Urinary bladder (tissue), 3 donors: ENCODE measurements at regions not wholly inside any gene's neighbourhood (a gene's known extent, or its start where the extent isn't known, plus 50 kb on each side); places are given as distances from the start of the nearest gene placed in this dataset.

ENCODE experiments used
- DNase-seq: peaks from one replicate; pipeline ENCODE4 v3.0.0-alpha.2; 2015; ENCODE audit errors: extremely low spot score
- H3K27ac ChIP-seq: one replicate; pipeline ENCODE4 v1.5.1; 2013; ENCODE audit warnings: low read depth, mild to moderate bottlenecking, moderate library complexity
- H3K36me3 ChIP-seq: one replicate; pipeline ENCODE4 v1.6.1; 2013; ENCODE audit warnings: mild to moderate bottlenecking, moderate library complexity; ENCODE audit not compliant: insufficient read depth
- H3K4me1 ChIP-seq: one replicate; pipeline ENCODE4 v1.6.1; 2013; ENCODE audit warnings: mild to moderate bottlenecking, moderate library complexity; ENCODE audit not compliant: insufficient read depth
- H3K4me3 ChIP-seq: one replicate; pipeline ENCODE4 v1.5.1; 2013; ENCODE audit warnings: low read depth, low read length
- WGBS: extraction: QIAGEN DNeasy Blood & Tissue Kit; methylation state at CpG from one replicate; pipeline ENCODE4 v1.1.7; 2013; 5-methylcytosine and 5-hydroxymethylcytosine counted together
- donor health status: healthy with polysubstance abuse.
- donor health status: healthy.

DNA sequence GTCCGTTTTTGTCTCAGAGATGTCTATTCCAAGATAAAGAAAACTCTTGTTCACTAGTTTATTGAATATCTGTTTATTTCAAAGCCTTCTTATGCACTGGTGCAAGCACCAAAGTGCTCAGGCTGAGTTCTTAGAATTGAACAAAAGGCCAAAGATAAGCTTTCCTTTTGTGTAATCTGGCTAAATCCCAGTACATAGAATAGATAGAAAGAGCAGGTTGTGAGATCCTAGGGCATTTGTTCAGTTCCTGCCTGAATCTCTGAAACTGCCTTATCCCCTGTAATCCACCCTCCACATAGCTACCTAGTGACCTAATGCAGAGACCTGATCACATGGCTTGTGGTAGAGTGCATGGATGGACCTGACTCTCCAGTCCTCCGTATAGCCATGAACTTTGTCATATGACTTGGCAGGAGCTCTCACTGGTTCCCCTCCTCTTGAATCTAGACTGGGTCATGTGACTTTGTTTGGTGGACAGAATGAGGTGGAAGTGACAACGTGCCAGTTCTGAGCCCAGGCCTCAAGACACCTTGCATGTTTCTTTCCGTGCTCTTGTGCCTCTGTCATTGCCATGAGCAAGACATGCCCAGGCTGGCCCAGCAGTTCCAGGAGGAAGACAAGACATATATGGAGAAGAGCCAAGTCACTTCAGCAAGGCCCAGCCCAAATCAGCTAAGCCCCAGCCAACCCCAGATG, 139.3 kb upstream of the SHB start:
- 83% methylated on average over 4 of the region's 4 CpGs for WGBS
- H3K36me3 ChIP-seq: no peaks in the 10 kb centered on the region
- no peak for DNase-seq
- H3K4me1 ChIP-seq: no peaks in the 10 kb centered on the region
- no peak overlapping the region for H3K27ac ChIP-seq
- H3K4me3 ChIP-seq: no peak overlapping the region

DNA sequence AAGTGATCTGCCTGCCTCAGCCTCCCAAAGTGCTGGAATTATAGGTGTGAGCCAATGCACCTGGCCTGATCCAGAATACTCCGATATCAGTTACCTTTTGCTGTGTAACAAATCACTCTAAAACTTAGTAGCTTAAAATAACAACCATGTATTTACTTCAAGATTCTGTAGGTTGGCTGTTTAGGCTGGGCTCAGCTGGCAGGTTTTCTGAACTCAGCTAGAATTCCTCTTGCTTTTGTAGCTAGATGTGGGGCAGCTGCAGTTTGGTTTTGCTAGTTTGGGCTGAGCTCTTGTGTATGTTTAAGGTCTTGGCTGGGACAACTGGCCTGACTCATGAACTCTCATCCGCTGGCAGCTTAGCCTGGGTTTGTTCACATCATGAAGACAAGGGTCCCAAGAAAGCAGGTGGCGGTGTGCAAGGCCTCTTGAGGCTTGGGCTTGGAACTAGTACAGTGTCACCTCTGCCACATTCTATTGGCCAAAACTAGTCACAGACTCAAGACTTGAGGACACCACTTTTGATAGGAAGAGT, 138.3 kb upstream of the SHB start:
- DNase-seq: no peak
- WGBS: 81% methylated on average over 3 of the region's 3 CpGs
- no peaks in the 10 kb centered on the region for H3K4me1 ChIP-seq
- H3K36me3 ChIP-seq: no peaks in the 10 kb centered on the region
- no peak overlapping the region for H3K27ac ChIP-seq
- no peak overlapping the region for H3K4me3 ChIP-seq

DNA sequence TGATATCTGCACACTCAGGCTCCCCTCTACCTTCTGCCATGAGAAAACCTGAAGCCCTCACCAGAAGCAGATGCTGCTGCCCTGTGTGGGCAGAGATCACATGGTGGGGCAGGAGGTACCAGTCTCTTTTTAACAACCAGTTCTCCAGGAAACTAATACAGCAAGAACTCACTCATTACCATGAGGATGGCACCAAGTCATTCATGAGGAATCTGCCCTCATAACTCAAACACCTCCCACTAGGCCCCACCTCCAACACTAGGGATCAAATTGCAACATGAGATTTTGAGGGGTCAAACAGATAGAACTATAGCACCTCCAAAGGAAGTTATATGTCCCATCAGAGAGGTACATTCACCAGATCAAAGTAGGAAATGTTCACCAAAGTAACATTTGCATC, 136.3 kb upstream of the SHB start:
- Histone ChIP-seq H3K4me3 (no peak overlapping the region), H3K36me3 (no peaks in the 10 kb centered on the region), H3K27ac (no peak overlapping the region), H3K4me1 (no peaks in the 10 kb centered on the region)
- DNase-seq: no peak

DNA sequence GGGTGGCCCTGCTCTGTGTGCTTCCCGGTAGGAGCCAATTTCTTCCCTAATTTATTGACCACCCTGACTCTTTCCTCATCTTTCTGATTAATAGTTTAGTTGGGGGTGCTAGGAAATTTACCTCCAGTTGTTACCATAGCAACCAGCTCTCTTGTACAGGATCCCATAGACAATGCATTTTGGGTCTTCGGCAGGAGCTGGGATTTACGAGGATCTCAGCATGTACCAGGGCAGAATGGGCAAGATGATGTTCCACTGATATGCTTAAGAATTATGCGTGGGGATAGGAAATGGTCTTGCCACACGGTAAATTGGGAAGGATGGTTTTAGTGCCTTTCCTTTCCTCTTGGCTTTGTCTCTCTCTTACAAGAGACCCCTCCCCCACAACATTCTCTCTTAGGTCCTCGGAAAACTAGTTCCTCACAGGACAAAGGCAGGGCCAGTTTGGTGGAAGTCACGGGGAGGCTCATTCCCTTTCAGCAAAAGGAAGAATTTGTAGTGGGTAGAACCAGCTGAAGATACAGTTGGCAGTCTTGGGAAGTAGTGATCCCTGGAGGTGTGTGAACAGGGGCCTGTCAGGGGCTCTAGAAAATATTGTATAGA, 133.4 kb upstream of the SHB start:
- no peak overlapping the region for H3K27ac ChIP-seq
- no peak overlapping the region for H3K4me3 ChIP-seq
- no peaks in the 10 kb centered on the region for H3K4me1 ChIP-seq
- no peak for DNase-seq
- WGBS: 59% methylated on average over 7 of the region's 7 CpGs
- no peaks in the 10 kb centered on the region for H3K36me3 ChIP-seq

DNA sequence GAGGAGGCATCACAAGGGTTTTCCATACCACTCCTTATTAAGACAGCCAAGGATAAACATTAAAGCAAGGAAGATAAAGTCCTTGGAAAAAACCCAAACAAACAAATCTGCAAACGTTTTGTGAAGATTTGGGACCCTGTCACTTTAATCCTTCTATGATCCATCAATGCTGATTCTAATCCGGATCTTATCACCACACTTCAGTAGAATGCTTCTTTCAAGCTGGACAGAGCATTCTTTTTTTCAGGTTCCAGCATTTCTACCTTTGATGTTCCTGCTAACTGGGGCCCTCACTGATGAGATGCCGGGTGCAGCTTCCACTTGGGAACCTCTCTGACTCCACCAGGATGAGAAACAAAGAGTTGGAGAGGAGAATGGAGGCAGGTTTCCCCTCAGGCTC, 132.8 kb upstream of the SHB start:
- WGBS: 33% methylated on average over 3 of the region's 3 CpGs
- Histone ChIP-seq H3K4me3 (no peak overlapping the region), H3K36me3 (no peaks in the 10 kb centered on the region), H3K27ac (no peak overlapping the region), H3K4me1 (no peaks in the 10 kb centered on the region)
- DNase-seq: no peak

DNA sequence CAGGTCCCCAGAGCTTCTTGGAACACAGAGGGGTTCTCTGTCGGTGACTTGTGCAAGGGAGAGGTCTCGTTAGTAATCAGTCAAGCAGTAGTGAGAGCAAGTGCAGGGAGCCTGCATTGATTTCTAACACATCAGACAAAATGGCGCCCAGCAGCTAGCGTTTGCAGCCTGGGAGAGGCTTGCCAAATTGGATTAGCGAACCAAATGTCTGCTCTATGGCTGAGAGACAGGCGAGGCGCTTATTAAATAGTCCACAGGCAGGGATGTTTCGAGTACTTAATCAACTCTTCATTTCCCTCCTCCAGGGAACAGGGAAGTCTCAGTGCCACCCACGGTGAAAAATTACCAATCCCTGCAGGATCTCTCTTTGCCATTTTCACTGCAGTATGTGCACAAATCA, 131.4 kb upstream of the SHB start:
- DNase-seq: peak; percentile 18
- no peak overlapping the region for H3K4me3 ChIP-seq
- no peak overlapping the region for H3K27ac ChIP-seq
- H3K36me3 ChIP-seq: no peaks in the 10 kb centered on the region
- 87% methylated on average over 9 of the region's 9 CpGs for WGBS
- no peaks in the 10 kb centered on the region for H3K4me1 ChIP-seq

DNA sequence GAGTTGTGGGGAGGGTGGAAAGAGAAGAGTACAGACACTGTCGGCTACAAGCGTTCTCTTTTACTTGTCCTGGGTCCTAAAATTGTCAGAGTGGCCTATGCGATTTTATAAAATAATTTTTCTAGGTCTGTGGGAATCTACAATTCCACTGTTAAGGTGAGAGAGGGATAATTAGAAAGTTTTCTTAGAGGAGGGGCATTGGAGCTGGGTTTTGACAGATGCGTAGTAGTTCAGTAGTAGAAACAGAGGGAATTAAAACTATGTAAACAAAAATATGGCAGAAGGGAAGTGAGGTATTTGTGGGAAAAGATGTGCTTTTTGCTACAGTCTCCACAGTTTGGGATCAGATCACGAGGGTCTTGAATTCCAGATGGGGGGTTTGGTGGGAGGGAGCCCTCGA, 129.1 kb upstream of the SHB start:
- H3K27ac ChIP-seq: no peak overlapping the region
- no peaks in the 10 kb centered on the region for H3K36me3 ChIP-seq
- WGBS: 97% methylated on average over 6 of the region's 6 CpGs
- no peaks in the 10 kb centered on the region for H3K4me1 ChIP-seq
- no peak overlapping the region for H3K4me3 ChIP-seq
- no peak for DNase-seq

DNA sequence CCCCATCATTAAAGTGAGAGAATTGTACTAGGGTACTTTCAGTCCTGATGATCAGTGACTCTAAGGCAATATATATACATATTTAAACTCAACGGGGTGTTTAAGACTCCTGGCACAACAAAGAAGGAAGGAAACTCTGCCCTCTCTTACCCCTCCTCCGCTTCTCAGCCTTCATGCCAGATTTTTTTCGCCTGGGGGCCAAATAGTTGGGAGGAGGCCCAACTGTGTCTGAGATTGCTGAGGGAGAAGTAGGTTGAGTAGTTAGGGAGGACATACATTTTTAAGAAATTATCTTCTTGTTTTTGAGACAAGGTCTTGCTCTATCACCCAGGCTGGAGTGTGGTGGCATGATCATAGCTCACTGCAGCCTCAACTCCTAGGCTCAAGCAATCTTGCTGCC, 127.7 kb upstream of the SHB start:
- Histone ChIP-seq H3K4me3 (no peak overlapping the region), H3K4me1 (no peaks in the 10 kb centered on the region), H3K27ac (no peak overlapping the region), H3K36me3 (no peaks in the 10 kb centered on the region)
- no peak for DNase-seq
- WGBS: 39% methylated on average over 3 of the region's 3 CpGs

DNA sequence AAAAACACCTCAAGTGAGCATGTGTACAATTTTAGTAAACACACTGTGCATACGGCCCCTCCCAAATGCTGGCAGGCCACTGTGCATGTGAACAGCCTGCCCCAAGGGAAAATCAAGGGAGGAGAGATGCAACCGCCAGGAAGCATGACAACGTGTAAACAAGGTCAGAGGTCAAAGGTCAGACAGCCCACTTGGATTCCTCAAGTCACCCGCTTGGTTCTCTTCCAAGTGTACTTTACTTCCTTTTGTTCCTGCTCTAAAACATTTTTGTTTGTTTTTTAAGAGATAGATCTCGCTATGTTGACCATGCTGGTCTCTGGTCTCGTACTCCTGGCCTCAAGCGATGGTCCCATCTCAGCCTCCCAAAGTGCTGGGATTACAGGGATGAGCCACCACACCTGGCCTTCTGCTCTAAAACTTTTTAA, 126.7 kb upstream of the SHB start:
- WGBS: 63% methylated on average over 7 of the region's 7 CpGs
- no peak overlapping the region for H3K4me3 ChIP-seq
- no peaks in the 10 kb centered on the region for H3K4me1 ChIP-seq
- no peak overlapping the region for H3K27ac ChIP-seq
- DNase-seq: no peak
- H3K36me3 ChIP-seq: no peaks in the 10 kb centered on the region

DNA sequence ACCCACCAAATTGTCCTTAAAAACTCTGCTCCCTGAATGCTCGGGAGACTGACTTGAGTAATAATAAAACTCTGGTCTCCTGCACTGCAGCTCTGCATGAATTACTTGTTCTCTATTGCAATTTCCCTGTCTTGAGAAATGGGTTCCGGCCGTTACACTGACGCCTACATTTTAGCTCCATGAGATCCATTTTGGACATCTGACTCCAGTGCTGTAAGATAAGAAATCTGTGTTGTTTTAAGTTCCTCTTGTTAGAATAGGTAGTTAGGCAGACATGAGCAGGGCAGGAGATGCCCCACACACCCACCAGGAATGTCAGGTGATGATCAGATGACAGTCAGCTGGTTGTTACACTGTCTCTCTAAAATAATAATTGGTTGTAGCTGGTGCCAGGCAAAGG, 125.8 kb upstream of the SHB start:
- DNase-seq: no peak
- 78% methylated on average over 4 of the region's 4 CpGs for WGBS
- Histone ChIP-seq H3K4me1 (no peaks in the 10 kb centered on the region), H3K36me3 (no peaks in the 10 kb centered on the region), H3K27ac (no peak overlapping the region), H3K4me3 (no peak overlapping the region)

DNA sequence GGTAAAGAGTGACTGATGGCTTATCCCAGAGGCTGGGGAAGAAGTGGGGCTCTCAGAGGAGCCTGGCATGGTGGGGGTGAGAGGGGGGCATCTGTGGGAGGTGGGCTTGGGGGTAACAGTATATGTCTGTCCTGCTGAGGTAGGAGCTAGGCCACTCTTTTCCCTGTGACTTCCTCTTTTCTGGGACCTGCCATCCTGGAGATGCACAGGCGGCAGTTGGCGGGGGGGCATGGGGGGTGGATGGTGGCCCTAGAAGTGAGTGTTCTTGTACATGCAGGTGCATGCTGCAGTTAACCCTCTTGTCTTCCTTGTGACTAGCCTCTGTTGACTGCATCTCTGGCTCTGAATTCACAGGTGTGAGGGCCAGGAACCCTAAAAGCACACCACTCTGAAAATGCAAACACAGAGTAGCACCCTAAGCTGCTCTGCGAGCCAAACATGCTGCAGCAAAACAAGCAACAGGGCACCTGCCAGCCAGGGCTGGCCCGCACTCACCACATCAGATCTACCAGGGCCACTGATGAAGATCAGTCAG, 123.8 kb upstream of the SHB start:
- 69% methylated on average over 4 of the region's 4 CpGs for WGBS
- Histone ChIP-seq H3K4me1 (no peaks in the 10 kb centered on the region), H3K4me3 (no peak overlapping the region), H3K36me3 (no peaks in the 10 kb centered on the region), H3K27ac (no peak overlapping the region)
- no peak for DNase-seq

DNA sequence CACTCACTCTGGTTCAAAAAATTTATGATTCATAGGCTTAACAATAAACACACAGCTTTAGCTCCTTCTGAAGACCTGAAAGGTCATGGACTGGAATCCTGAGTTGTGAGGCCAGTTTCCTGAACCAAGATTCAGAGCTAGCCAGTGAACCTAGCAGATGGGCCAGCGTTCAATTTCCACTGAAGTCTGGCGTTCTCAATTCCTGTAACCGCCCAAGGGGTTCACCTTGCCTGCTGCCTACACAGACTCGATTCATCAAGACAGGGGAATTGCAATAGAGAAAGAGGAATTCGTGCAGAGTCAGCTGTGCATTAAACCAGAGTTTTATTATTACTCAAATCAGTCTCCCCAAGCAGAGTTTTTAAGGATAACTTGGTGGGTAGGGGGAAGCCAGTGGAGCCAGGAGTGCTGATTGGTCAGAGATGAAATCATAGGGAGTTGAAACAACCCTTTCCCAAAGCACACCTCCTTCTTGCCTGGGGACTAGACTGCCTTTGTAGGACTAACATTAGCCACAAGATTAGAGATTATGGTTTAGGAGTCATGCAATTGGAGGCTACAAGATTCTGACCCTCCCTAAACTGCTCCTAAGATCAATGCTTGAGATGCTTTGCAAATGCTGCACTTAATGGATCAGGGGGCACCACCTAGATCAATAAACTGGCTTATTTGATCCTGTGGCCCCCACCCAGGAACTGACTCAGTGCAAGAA, 117.5 kb upstream of the SHB start:
- Histone ChIP-seq H3K4me1 (no peaks in the 10 kb centered on the region), H3K27ac (no peak overlapping the region), H3K36me3 (no peaks in the 10 kb centered on the region), H3K4me3 (no peak overlapping the region)
- WGBS: 76% methylated on average over 5 of the region's 5 CpGs
- no peak for DNase-seq

DNA sequence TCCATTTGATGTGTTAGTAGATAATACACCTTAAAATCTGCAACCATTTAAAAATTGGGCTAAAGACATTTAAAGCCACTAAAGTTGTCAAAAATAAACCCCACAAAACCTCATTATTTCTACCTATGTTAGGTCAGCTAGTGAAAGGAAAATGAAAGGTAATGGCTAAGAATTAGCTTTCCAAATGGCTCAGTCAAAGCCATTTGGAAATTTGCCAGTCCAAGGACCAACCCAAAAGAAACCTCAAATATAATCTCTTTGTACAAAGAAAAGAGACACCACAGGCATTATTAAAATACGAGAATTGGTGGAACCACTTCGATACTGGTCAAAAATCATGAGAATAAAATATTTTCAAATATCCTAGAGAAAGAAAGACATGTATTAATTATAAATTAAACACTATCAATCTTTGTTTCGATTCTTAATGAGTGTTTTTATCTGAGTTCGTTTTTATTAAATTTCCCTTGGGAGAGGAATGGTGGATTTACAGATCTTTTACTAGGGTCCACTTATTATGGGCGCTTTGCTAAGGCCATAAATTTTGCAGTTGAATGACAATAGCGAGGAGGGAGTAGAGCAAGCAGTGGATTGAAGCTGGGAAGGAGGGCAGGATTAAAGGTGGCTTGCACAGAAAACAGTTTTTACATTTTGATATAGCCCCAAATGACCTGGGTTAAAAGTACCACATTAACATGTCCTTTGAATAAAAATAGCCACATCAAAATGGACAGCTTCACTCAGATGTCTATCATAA, 116.8 kb upstream of the SHB start:
- H3K27ac ChIP-seq: no peak overlapping the region
- DNase-seq: no peak
- no peaks in the 10 kb centered on the region for H3K36me3 ChIP-seq
- 85% methylated on average over 6 of the region's 6 CpGs for WGBS
- no peak overlapping the region for H3K4me3 ChIP-seq
- H3K4me1 ChIP-seq: no peaks in the 10 kb centered on the region
